Sigmoid colon (tissue), 4 donors: ENCODE measurements at regions not wholly inside any gene's neighbourhood (a gene's known extent, or its start where the extent isn't known, plus 50 kb on each side); places are given as distances from the start of the nearest gene placed in this dataset.

Experiments
- EP300 ChIP-seq, 4 donors: sonication (generic); formaldehyde crosslinking; IDR thresholded peaks; one replicate each; pipeline ENCODE4 v1.6.1; 2017; ENCODE audit warnings: antibody characterized with exemption in 4 of 4
- POLR2A ChIP-seq, 2 donors: fragments of 450-650 bp; IDR thresholded peaks; one replicate each; pipeline ENCODE4 v1.6.1; 2016; ENCODE audit warnings: antibody characterized with exemption in 2 of 2, mild to moderate bottlenecking in 2 of 2, moderate library complexity in 2 of 2
- POLR2AphosphoS5 ChIP-seq, 4 donors: sonication (generic); formaldehyde crosslinking; IDR thresholded peaks; one replicate each; pipeline ENCODE4 v1.6.1; 2017; ENCODE audit warnings: antibody characterized with exemption in 4 of 4
- TF ChIP-seq, protein P1 (sequence below), 4 experiments: fragments of 450-650 bp in 3 of 4; fragments of 200-600 bp in 1 of 4; IDR thresholded peaks; one replicate each; pipeline ENCODE4 v1.5.1; 2016 to 2019; ENCODE audit warnings: antibody characterized with exemption in 4 of 4, mild to moderate bottlenecking in 3 of 4, moderate library complexity in 2 of 4

DNA sequence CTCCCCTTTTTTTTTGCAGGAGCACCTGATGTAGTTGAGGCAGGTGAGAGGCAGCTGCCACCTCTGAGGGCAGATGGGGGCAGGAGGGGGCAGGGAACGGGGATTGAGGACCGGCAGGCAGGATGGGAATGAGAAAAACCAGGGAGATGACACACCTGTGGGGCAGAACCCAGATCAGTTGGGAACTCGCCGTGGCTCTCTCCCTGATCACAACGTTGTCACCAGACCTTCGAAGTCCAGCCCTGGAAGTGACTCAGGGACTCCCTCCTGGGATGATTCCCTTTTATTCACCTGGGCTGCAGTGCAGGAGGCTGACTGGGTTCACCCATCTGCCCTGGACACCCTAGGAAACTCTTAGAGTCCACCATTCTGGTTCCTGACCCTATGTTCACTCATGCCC is 127.2 kb downstream of the MXRA5 start:
- TF ChIP-seq, protein P1, sequence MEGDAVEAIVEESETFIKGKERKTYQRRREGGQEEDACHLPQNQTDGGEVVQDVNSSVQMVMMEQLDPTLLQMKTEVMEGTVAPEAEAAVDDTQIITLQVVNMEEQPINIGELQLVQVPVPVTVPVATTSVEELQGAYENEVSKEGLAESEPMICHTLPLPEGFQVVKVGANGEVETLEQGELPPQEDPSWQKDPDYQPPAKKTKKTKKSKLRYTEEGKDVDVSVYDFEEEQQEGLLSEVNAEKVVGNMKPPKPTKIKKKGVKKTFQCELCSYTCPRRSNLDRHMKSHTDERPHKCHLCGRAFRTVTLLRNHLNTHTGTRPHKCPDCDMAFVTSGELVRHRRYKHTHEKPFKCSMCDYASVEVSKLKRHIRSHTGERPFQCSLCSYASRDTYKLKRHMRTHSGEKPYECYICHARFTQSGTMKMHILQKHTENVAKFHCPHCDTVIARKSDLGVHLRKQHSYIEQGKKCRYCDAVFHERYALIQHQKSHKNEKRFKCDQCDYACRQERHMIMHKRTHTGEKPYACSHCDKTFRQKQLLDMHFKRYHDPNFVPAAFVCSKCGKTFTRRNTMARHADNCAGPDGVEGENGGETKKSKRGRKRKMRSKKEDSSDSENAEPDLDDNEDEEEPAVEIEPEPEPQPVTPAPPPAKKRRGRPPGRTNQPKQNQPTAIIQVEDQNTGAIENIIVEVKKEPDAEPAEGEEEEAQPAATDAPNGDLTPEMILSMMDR (IDR thresholded peaks at IDR 0.05) = no peak
- TF ChIP-seq POLR2A (IDR thresholded peaks at IDR 0.05) (no peak), POLR2AphosphoS5 (IDR thresholded peaks at IDR 0.05) (no peak), EP300 (IDR thresholded peaks at IDR 0.05) (no peak)
